ENCODE measurements at regions not wholly inside any gene's neighbourhood (a gene's known extent, or its start where the extent isn't known, plus 50 kb on each side); places are given as distances from the start of the nearest gene placed in this dataset.

DNA sequence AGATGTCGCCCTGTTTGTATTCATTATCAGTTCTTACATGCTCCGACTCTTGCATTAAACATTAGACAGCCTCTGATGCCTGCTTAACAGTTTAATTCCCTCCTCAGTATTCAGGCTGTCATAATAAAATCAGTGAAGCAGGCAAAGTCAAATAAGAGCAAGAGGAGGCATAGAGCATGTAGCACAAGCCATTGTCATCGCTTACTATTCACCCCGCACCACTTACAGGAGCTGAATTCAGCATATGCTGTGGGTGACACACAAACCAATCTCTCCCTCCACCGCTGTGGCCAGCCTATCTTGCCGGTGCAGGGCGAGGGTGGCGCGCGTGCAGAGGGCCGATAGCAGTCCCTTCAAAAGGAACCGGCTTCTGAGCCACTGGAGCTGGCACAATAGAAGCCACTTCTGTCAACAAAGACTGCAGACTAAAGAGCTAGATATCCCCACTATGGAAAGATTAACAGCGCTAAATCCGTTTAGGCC is 433.2 kb upstream of the MGMT start:
- in situ Hi-C loops (cut with HindIII; ENCODE audit: extremely low pct_ligation_motif_present, low pct_unique_long_range_greater_than_20kb): loop anchor here (5.0 kb wide), 1 partner anchor 938 kb away; no protein-coding TSS in a partner anchor
- ATAC-seq (no peak), DNase-seq (ENCODE audit: low spot score) (no peak), FAIRE-seq (no peak)
- H3K79me2 ChIP-seq (ENCODE audit: insufficient read depth, low read length): no peaks in the 10 kb centered on the region
- no peaks in the 10 kb centered on the region for H3K36me3 ChIP-seq (replicated peaks in 1 of 2; ENCODE audit: control insufficient read depth in 1 of 2, insufficient read depth in 2 of 2, low read length in 2 of 2)
- TF ChIP-seq XBP1 (CRISPR knock-in tag; IDR thresholded peaks at IDR 0.05) (no peak), ZNF253 (CRISPR knock-in tag; IDR thresholded peaks at IDR 0.05; ENCODE audit: borderline replicate concordance) (no peak), TCF12 (IDR thresholded peaks at IDR 0.05) (no peak), TCF12 (CRISPR knock-in tag; IDR thresholded peaks at IDR 0.05) (no peak), ZNF333 (CRISPR knock-in tag; IDR thresholded peaks at IDR 0.05; ENCODE audit: borderline replicate concordance) (no peak), HNRNPUL1 (IDR thresholded peaks at IDR 0.05; ENCODE audit: low read depth, low read length) (no peak), ZZZ3 (CRISPR knock-in tag; IDR thresholded peaks at IDR 0.05; ENCODE audit: borderline replicate concordance) (no peak), NFRKB (IDR thresholded peaks at IDR 0.05) (no peak), ZNF121 (CRISPR knock-in tag; IDR thresholded peaks at IDR 0.05) (no peak)
- TF ChIP-seq, protein P1, sequence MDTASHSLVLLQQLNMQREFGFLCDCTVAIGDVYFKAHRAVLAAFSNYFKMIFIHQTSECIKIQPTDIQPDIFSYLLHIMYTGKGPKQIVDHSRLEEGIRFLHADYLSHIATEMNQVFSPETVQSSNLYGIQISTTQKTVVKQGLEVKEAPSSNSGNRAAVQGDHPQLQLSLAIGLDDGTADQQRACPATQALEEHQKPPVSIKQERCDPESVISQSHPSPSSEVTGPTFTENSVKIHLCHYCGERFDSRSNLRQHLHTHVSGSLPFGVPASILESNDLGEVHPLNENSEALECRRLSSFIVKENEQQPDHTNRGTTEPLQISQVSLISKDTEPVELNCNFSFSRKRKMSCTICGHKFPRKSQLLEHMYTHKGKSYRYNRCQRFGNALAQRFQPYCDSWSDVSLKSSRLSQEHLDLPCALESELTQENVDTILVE (CRISPR knock-in tag; IDR thresholded peaks at IDR 0.05): no peak
- H3K27ac ChIP-seq (ENCODE audit: extremely low read length, insufficient read depth, low read length): no peak overlapping the region
- no peak overlapping the region for H3K4me2 ChIP-seq (ENCODE audit: low read depth, low read length)
- ChIA-PET CTCF (ENCODE audit: low intra/inter-chr PET ratio, low total read pairs) (no interaction called here), POLR2A (no interaction called here)
- BruUV-seq (replicated peaks): no TSS peak
- 9% methylated on average over 8 of the region's 14 CpGs for WGBS (ENCODE audit: low lambda C conversion rate)
- no peak overlapping the region for H3K4me3 ChIP-seq (replicated peaks in 1 of 3; ENCODE audit: insufficient read depth in 1 of 3, low read depth in 2 of 3, low read length in 3 of 3)
- H4K20me1 ChIP-seq (ENCODE audit: insufficient read depth, low read length): no peaks in the 10 kb centered on the region
- H2AFZ ChIP-seq (ENCODE audit: low read length): no peak overlapping the region
- peaks cover 5 to 49% of the 10 kb centered on the region in 2 experiments; a peak in 4 of 5 replicates for H3K27me3 ChIP-seq (ENCODE audit: control insufficient read depth in 1 of 2, insufficient read depth in 2 of 2, low read length in 2 of 2)
- no peak overlapping the region for H3K9ac ChIP-seq (ENCODE audit: insufficient read depth, low read depth, low read length)
- H3K9me3 ChIP-seq (ENCODE audit: low read length): no peaks in the 10 kb centered on the region
- intact Hi-C loops (cut with micrococcal nuclease; ENCODE audit: unreplicated experiment): no loop called here
- no peaks in the 10 kb centered on the region for H3K4me1 ChIP-seq (ENCODE audit: insufficient read depth, low read length)

Measured in HepG2 (cell line).